ENCODE measurements at regions not wholly inside any gene's neighbourhood (a gene's known extent, or its start where the extent isn't known, plus 50 kb on each side); places are given as distances from the start of the nearest gene placed in this dataset.

DNA sequence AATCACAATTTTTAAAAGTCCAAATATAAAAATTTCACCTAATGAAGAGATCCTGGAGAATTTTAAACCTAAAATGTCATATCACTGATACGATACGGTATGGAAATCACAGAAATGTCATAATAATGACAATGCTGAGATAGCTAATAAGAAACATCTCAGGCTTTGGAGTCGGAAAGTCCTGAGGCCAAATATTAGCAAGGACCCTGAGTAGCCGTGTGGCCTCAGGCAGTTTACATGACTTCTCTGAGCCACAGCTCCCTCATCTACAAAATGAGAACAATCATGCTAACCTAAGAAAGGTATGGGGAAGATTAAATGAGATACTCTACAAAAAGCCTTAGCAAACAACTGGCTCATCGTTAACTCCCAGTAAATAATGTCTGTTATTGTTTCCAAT is 100.9 kb upstream of the NEBL start:
- TF ChIP-seq TAF1 (IDR thresholded peaks at IDR 0.05; ENCODE audit: low read depth) (no peak), CREB1 (IDR thresholded peaks at IDR 0.05; ENCODE audit: low read depth) (no peak), RAD21 (IDR thresholded peaks at IDR 0.05; ENCODE audit: low read depth) (no peak), TCF12 (IDR thresholded peaks at IDR 0.05; ENCODE audit: low read depth) (no peak), REST (IDR thresholded peaks at IDR 0.05; ENCODE audit: low read depth) (no peak), EP300 (IDR thresholded peaks at IDR 0.05; ENCODE audit: borderline replicate concordance) (no peak), NFIC (IDR thresholded peaks at IDR 0.05) (no peak), EGR1 (IDR thresholded peaks at IDR 0.05) (no peak), FOXM1 (IDR thresholded peaks at IDR 0.05; ENCODE audit: borderline replicate concordance, low read depth) (no peak), CEBPB (IDR thresholded peaks at IDR 0.05) (no peak)
- TF ChIP-seq, protein P1, sequence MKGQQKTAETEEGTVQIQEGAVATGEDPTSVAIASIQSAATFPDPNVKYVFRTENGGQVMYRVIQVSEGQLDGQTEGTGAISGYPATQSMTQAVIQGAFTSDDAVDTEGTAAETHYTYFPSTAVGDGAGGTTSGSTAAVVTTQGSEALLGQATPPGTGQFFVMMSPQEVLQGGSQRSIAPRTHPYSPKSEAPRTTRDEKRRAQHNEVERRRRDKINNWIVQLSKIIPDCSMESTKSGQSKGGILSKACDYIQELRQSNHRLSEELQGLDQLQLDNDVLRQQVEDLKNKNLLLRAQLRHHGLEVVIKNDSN (IDR thresholded peaks at IDR 0.05) = no peak

All from Ishikawa (cell line).